ENCODE measurements at regions not wholly inside any gene's neighbourhood (a gene's known extent, or its start where the extent isn't known, plus 50 kb on each side); places are given as distances from the start of the nearest gene placed in this dataset.

DNA sequence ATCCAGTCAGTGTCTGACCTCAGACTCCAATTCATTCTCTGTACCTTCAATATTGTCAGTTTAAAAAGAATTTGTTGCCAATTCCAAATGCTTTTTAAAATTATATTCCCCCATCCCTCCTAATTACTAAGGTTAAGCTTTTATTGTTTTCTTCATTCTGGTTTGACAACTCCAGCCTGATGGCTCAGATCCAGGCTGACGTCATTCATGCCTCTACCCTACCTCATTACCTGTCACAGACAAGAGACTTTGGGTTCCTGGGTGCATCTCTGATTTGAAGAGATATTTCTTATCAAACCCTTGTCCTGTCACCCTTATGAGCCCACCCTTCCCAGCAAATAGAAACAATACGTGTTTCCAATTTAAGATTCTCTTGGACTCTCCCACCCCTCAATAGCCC lies 300.2 kb upstream of the CLNK start:
- no peak overlapping the region for H3K27ac Mint-ChIP-seq (ENCODE audit: unreplicated experiment)
- TF ChIP-seq, protein P1, sequence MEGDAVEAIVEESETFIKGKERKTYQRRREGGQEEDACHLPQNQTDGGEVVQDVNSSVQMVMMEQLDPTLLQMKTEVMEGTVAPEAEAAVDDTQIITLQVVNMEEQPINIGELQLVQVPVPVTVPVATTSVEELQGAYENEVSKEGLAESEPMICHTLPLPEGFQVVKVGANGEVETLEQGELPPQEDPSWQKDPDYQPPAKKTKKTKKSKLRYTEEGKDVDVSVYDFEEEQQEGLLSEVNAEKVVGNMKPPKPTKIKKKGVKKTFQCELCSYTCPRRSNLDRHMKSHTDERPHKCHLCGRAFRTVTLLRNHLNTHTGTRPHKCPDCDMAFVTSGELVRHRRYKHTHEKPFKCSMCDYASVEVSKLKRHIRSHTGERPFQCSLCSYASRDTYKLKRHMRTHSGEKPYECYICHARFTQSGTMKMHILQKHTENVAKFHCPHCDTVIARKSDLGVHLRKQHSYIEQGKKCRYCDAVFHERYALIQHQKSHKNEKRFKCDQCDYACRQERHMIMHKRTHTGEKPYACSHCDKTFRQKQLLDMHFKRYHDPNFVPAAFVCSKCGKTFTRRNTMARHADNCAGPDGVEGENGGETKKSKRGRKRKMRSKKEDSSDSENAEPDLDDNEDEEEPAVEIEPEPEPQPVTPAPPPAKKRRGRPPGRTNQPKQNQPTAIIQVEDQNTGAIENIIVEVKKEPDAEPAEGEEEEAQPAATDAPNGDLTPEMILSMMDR (IDR thresholded peaks at IDR 0.05; ENCODE audit: unreplicated experiment) = no peak
- no peaks in the 10 kb centered on the region for H3K9me3 Mint-ChIP-seq (ENCODE audit: unreplicated experiment)
- H3K27me3 Mint-ChIP-seq (ENCODE audit: unreplicated experiment) = peaks cover 2% of the 10 kb centered on the region
- no peak for DNase-seq (ENCODE audit: low spot score)
- H3K4me1 Mint-ChIP-seq (ENCODE audit: unreplicated experiment) = peaks cover 5% of the 10 kb centered on the region
- H3K36me3 Mint-ChIP-seq (ENCODE audit: low read depth, unreplicated experiment) = no peaks in the 10 kb centered on the region
- no peak overlapping the region for H3K4me3 Mint-ChIP-seq (ENCODE audit: unreplicated experiment)

DNA sequence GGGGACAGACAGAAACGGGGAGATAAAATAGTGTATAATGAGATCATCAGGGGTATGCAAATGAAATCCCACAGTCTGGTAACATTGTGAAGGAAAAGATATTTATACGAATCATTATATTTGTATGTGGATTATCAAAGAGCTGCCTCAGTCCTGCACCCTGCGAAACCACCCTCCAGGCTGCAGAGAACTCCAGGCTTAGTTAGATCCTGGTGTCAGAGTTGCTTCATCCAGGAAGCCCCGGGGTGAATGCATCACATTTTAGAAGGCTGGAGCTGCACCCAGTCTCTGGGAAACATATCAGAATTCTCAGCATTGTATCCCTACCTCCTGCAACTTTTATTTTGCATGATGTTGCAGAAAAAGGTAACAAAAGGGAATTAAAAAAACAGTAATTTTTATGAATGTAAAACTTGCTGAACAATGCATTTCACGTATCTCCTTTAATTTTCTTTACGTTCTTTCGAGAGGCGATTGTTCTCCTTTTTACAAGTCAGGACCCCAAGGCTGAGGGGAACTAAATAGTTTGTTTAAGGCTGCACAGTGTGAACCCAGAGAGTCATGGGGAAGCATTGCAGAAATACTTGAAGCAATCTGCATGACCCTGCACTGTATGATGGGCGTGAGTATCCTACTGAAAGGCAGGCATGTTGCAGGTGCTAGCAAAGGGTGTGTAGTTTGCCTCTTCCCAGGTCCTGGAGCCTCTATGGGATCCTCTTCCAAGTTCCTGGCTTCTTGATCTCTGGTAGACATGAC lies 299.5 kb upstream of the CLNK start:
- Mint-ChIP-seq H3K27me3 (ENCODE audit: unreplicated experiment) (peaks cover 2% of the 10 kb centered on the region), H3K9me3 (ENCODE audit: unreplicated experiment) (no peaks in the 10 kb centered on the region), H3K4me1 (ENCODE audit: unreplicated experiment) (peaks cover 5% of the 10 kb centered on the region), H3K27ac (ENCODE audit: unreplicated experiment) (no peak overlapping the region), H3K4me3 (ENCODE audit: unreplicated experiment) (no peak overlapping the region), H3K36me3 (ENCODE audit: low read depth, unreplicated experiment) (no peaks in the 10 kb centered on the region)
- DNase-seq (ENCODE audit: low spot score) = no peak
- TF ChIP-seq, protein P1 (IDR thresholded peaks at IDR 0.05; ENCODE audit: unreplicated experiment) = no peak

DNA sequence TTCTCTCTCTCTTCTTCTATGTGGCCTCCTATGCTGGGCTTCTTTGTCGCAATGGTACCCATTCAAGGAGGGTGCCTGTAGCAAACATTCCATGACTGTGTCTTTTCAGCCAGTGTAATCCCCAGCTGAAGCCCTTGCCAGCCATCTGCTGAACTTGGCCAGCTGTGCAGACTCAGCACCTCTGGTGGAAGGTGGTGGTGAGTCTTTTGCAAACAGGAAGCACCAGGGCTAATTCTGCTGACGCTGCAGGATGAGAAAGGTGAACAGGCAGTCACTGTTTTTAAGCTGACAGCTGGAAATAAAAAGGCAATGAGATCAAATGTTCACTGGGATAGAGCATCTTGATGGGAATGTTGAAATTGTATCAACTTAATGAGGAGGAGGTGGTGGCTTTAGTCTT lies 298.7 kb upstream of the CLNK start:
- Mint-ChIP-seq H3K9me3 (ENCODE audit: unreplicated experiment) (no peaks in the 10 kb centered on the region), H3K27ac (ENCODE audit: unreplicated experiment) (no peak overlapping the region), H3K4me3 (ENCODE audit: unreplicated experiment) (no peak overlapping the region), H3K36me3 (ENCODE audit: low read depth, unreplicated experiment) (no peaks in the 10 kb centered on the region), H3K4me1 (ENCODE audit: unreplicated experiment) (peaks cover 5% of the 10 kb centered on the region), H3K27me3 (ENCODE audit: unreplicated experiment) (peaks cover 4% of the 10 kb centered on the region)
- TF ChIP-seq, protein P1 (IDR thresholded peaks at IDR 0.05; ENCODE audit: unreplicated experiment) = no peak
- no peak for DNase-seq (ENCODE audit: low spot score)

DNA sequence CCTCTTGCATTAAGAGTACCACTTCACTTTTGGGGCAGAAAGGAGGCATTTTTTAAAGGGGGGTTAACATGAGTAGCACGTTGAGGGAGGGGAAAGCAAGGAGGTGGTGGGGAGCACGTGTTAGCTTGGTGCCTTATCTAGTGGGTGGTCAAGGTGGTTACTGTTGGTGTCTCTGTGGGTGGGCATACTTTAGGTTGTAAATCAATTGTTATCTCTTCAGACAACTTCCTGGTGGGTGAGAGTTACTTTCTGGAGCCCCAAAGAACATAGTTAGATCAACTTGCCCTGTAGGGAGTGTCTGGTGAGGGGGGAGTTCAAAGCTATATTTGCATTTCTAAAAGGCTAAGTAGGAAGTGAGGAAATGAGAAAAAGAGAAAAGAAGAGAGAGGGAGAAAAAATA lies 297.7 kb upstream of the CLNK start:
- H3K4me3 Mint-ChIP-seq (ENCODE audit: unreplicated experiment) = no peak overlapping the region
- no peak for DNase-seq (ENCODE audit: low spot score)
- TF ChIP-seq, protein P1 (IDR thresholded peaks at IDR 0.05; ENCODE audit: unreplicated experiment) = no peak
- no peaks in the 10 kb centered on the region for H3K36me3 Mint-ChIP-seq (ENCODE audit: low read depth, unreplicated experiment)
- peaks cover 5% of the 10 kb centered on the region for H3K4me1 Mint-ChIP-seq (ENCODE audit: unreplicated experiment)
- H3K27ac Mint-ChIP-seq (ENCODE audit: unreplicated experiment) = no peak overlapping the region
- H3K27me3 Mint-ChIP-seq (ENCODE audit: unreplicated experiment) = peaks cover 2% of the 10 kb centered on the region
- no peaks in the 10 kb centered on the region for H3K9me3 Mint-ChIP-seq (ENCODE audit: unreplicated experiment)

DNA sequence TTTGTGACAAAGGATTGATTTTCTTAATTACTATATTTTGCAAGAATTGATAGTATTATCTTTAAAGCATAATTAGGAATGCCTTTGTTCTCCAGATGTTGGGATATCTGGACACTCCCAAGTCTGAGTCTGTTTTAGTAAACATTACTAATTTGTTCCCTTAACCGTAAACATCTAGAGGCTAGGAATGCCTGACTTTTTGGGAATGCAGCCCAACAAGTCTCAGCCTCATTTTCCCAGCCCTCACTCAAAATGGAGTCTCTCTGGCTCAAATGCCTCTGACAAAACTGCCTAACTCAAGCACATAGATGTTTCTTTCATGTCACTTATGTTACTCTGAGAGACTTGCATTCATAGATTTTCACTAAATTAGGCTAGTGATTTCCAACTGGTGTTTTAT lies 297.0 kb upstream of the CLNK start:
- Mint-ChIP-seq H3K36me3 (ENCODE audit: low read depth, unreplicated experiment) (no peaks in the 10 kb centered on the region), H3K4me1 (ENCODE audit: unreplicated experiment) (peaks cover 5% of the 10 kb centered on the region), H3K27me3 (ENCODE audit: unreplicated experiment) (peaks cover 2% of the 10 kb centered on the region), H3K9me3 (ENCODE audit: unreplicated experiment) (no peaks in the 10 kb centered on the region), H3K4me3 (ENCODE audit: unreplicated experiment) (no peak overlapping the region), H3K27ac (ENCODE audit: unreplicated experiment) (no peak overlapping the region)
- no peak for DNase-seq (ENCODE audit: low spot score)
- TF ChIP-seq, protein P1 (IDR thresholded peaks at IDR 0.05; ENCODE audit: unreplicated experiment) = no peak

Measured in endothelial cell (in vitro differentiated cells).